ENCODE measurements at regions not wholly inside any gene's neighbourhood (a gene's known extent, or its start where the extent isn't known, plus 50 kb on each side); places are given as distances from the start of the nearest gene placed in this dataset.

DNA sequence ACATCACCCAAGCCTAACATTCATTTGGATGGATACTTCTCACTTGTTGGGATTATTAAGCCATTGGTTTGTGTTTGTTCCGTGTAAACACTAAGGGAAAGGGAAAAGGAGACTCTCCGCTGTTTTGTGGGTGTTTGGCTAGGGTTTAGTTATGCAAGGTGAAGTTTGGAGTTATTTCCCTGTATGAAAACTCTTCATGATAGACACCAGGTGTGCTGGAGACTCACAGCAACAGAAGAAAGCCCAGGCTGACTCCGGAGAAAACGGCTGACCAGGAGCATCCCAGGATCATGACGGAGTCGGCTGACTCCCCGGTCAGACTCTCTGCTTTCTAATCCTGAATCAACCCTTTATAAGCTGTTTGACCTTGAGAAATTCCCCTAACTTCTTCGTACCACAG, 94.1 kb upstream of the KLF6 start:
- Histone ChIP-seq H3K4me2 (ENCODE audit: insufficient read depth, low read length) (no peak overlapping the region), H3K79me2 (ENCODE audit: control insufficient read depth, insufficient read depth, low read length) (no peaks in the 10 kb centered on the region), H4K20me1 (replicated peaks; ENCODE audit: control insufficient read depth, insufficient read depth, low read length) (no peaks in the 10 kb centered on the region), H3K9me1 (ENCODE audit: control insufficient read depth, insufficient read depth, low read length) (no peaks in the 10 kb centered on the region), H3K9me3 (replicated peaks; ENCODE audit: control insufficient read depth, insufficient read depth, low read depth, low read length) (no peaks in the 10 kb centered on the region), H3K27ac (ENCODE audit: extremely low read depth, low read depth, low read length) (no peak overlapping the region), H2AFZ (ENCODE audit: low read depth, low read length) (no peak overlapping the region; the same call in 1 of the 2 replicates), H3K36me3 (ENCODE audit: control insufficient read depth, insufficient read depth, low read length) (no peaks in the 10 kb centered on the region), H3K4me1 (replicated peaks in 1 of 2; ENCODE audit: control insufficient read depth in 2 of 2, insufficient read depth in 2 of 2, low read length in 2 of 2) (peaks cover 0 to 3% of the 10 kb centered on the region in 2 experiments; a peak in 2 of 5 replicates), H3K27me3 (ENCODE audit: control insufficient read depth in 2 of 2, insufficient read depth in 2 of 2, low read length in 2 of 2) (no peaks in the 10 kb centered on the region), H3K4me3 (no peak overlapping the region), H3K9ac (ENCODE audit: insufficient read depth in 1 of 2, low read depth in 2 of 2, low read length in 2 of 2) (no peak overlapping the region)
- ChIA-PET POLR2A (interaction anchor here (1.8 kb wide), 1 partner anchor 94 kb away, joined by 6 read pairs; the partner anchor contains the start of gene KLF6), CTCF (ENCODE audit: low intra/inter-chr PET ratio) (no interaction called here)
- no peak for ATAC-seq
- BruUV-seq (replicated peaks) = no TSS peak
- DNase-seq (ENCODE audit: extremely low read depth in 1 of 4, low spot score in 3 of 4) = no peak
- in situ Hi-C loops (cut with MboI) (no loop called here), intact Hi-C loops (cut with micrococcal nuclease) (no loop called here)
- WGBS (ENCODE audit: insufficient coverage, low coverage, missing lambda C conversion rate) = 40% methylated on average over 8 of the region's 8 CpGs
- FAIRE-seq = no peak
- TF ChIP-seq, protein P1, sequence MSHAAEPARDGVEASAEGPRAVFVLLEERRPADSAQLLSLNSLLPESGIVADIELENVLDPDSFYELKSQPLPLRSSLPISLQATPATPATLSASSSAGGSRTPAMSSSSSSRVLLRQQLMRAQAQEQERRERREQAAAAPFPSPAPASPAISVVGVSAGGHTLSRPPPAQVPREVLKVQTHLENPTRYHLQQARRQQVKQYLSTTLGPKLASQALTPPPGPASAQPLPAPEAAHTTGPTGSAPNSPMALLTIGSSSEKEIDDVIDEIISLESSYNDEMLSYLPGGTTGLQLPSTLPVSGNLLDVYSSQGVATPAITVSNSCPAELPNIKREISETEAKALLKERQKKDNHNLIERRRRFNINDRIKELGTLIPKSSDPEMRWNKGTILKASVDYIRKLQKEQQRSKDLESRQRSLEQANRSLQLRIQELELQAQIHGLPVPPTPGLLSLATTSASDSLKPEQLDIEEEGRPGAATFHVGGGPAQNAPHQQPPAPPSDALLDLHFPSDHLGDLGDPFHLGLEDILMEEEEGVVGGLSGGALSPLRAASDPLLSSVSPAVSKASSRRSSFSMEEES (CRISPR knock-in tag; IDR thresholded peaks at IDR 0.05) = no peak
- no peak for TF ChIP-seq GTF2F1 (IDR thresholded peaks at IDR 0.05; ENCODE audit: low read depth, low read length)
- TF ChIP-seq ARHGAP35 (IDR thresholded peaks at IDR 0.05; ENCODE audit: partially characterized antibody) = no peak

Measured in K562 (cell line).